ENCODE measurements at regions not wholly inside any gene's neighbourhood (a gene's known extent, or its start where the extent isn't known, plus 50 kb on each side); places are given as distances from the start of the nearest gene placed in this dataset.
"Not testable (repeated sequence)": the region's sequence is repeated elsewhere in the genome, so short reads cannot be mapped to it uniquely, and the experiment has no call there.

DNA sequence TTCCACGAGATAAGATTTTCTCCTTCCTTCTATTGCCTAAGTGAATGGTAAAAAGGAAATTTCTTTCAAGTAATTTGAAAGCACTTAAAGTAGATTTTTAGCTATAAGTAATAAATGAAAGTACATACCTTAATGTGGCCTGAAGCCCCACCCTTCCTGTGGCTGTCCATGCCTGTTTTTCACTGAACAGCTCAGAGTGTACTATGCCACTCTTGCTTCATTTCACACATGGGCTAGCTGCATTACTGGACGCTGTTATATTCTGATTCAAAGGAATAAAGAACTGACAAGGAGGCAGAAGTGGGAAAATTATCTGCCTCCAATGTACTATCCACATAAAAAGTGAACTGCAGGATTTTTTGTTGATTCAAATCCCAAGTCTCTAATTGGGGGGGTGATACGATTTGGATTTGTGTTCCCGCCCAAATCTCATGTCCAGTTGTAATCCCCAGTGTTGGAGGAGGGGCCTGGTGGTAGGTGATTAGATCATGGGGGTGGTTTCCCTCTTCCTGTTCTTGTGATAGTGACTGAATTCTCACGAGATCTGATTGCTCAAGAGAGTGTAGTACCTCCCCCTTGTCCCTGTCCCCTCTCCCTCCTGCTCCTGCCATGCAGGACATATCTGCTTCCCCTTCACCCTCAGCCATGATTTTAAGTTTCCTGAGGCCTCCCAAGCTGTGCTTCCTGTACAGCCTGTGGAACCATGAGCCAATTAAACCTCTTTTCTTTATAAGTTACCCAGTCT lies 154.7 kb upstream of the SGCG start:
- no peaks in the 10 kb centered on the region for H3K36me3 ChIP-seq (ENCODE audit: control insufficient read depth, insufficient read depth, low read length)
- POLR2A ChIA-PET: no interaction called here
- DNase-seq (ENCODE audit: low read depth): no peak
- CTCF ChIA-PET: interaction anchor here (0.6 kb wide), 1 partner anchor 41 kb away, joined by 4 read pairs; no protein-coding TSS in a partner anchor
- TF ChIP-seq CTCF (IDR thresholded peaks at IDR 0.05; ENCODE audit: insufficient read depth, low read depth, low read length): no peak
- no peak overlapping the region for H3K4me3 ChIP-seq (ENCODE audit: low read depth, low read length)
- no peaks in the 10 kb centered on the region for H3K27me3 ChIP-seq (ENCODE audit: control insufficient read depth, insufficient read depth, low read length)

- CTCF ChIA-PET: no interaction called here
Measured at GRCh38 chr13:23039266-23039935, 141.4 kb upstream of the SGCG start.

DNA sequence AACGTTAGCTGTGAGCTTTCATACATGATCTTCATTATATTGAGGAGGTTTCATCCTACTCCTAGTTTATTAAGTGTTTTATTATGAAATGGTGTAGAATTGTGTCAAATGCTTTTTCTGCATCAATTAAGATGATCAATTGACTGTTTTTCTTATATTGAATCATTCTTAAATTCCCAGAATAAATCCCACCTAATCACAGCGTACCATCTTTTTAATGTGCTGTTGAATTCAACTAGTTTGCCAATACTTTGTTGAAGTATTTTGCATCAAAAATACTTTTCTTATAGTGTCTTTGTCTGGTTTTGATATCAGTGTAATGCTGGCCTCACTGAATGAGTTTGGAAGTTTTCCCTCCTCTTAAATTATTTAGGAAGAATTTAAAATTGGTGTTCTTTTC lies 138.6 kb upstream of the SGCG start:
- Histone ChIP-seq H3K4me3 (ENCODE audit: low read depth, low read length) (no peak overlapping the region), H3K36me3 (ENCODE audit: control insufficient read depth, insufficient read depth, low read length) (no peaks in the 10 kb centered on the region), H3K27me3 (ENCODE audit: control insufficient read depth, insufficient read depth, low read length) (no peaks in the 10 kb centered on the region)
- ChIA-PET CTCF (no interaction called here), POLR2A (no interaction called here)
- no peak for DNase-seq (ENCODE audit: low read depth)
- TF ChIP-seq CTCF (IDR thresholded peaks at IDR 0.05; ENCODE audit: insufficient read depth, low read depth, low read length): no peak

More at GRCh38 chr13:23039266-23039935, 141.4 kb upstream of the SGCG start:
- no peak for TF ChIP-seq CTCF (IDR thresholded peaks at IDR 0.05; ENCODE audit: insufficient read depth, low read depth, low read length)
- no peak overlapping the region for H3K4me3 ChIP-seq (ENCODE audit: low read depth, low read length)
- POLR2A ChIA-PET: no interaction called here
- H3K27me3 ChIP-seq (ENCODE audit: control insufficient read depth, insufficient read depth, low read length): no peaks in the 10 kb centered on the region
- no peak for DNase-seq (ENCODE audit: low read depth)
- H3K36me3 ChIP-seq (ENCODE audit: control insufficient read depth, insufficient read depth, low read length): no peaks in the 10 kb centered on the region

DNA sequence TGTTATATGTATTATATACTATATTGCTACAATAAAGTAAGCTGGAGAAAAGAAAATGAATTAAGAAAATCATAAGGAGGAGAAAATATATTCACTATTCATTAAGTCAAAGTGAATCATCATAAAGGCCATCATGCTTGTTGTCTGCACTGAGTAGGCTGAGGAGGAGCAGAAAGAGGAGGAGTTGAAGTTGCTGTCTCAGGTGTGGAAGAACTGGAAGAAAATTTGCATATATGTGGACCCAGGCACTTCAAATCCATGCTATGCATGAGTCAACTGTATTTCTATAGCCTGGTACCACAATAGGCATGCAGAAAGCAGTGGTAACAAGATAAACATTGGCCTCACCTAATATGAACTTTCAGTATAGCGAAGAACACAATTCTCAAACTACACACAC lies 135.9 kb upstream of the SGCG start:
- no peak for TF ChIP-seq CTCF (IDR thresholded peaks at IDR 0.05; ENCODE audit: insufficient read depth, low read depth, low read length)
- no peaks in the 10 kb centered on the region for H3K36me3 ChIP-seq (ENCODE audit: control insufficient read depth, insufficient read depth, low read length)
- ChIA-PET POLR2A (no interaction called here), CTCF (no interaction called here)
- no peak for DNase-seq (ENCODE audit: low read depth)
- no peak overlapping the region for H3K4me3 ChIP-seq (ENCODE audit: low read depth, low read length)
- H3K27me3 ChIP-seq (ENCODE audit: control insufficient read depth, insufficient read depth, low read length): no peaks in the 10 kb centered on the region

GRCh38 chr13:23050126-23050525 lies 130.7 kb upstream of the SGCG start:
- DNase-seq (ENCODE audit: low read depth): no peak
- ChIA-PET POLR2A (no interaction called here), CTCF (no interaction called here)
- H3K4me3 ChIP-seq (ENCODE audit: low read depth, low read length): no peak overlapping the region
- no peak for TF ChIP-seq CTCF (IDR thresholded peaks at IDR 0.05; ENCODE audit: insufficient read depth, low read depth, low read length)
- H3K27me3 ChIP-seq (ENCODE audit: control insufficient read depth, insufficient read depth, low read length): no peaks in the 10 kb centered on the region
- no peaks in the 10 kb centered on the region for H3K36me3 ChIP-seq (ENCODE audit: control insufficient read depth, insufficient read depth, low read length)

DNA sequence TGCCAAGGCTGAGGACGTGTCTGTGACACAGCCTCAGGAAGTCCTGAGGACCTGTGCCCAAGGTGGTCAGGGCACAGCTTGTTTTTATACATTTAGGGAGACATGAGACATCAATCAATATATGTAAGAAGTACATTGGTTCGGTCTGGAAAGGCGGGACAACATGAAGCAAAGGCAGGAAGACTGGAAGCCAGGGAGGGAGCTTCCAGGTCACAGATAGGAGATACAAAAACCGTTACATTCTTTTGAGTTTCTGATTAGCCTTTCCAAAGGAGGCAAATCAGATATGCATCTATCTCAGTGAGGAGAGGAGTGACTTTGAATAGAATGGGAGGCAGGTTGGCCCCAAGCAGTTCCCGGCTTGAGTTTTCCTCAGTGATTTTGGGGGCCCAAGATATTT lies 127.1 kb upstream of the SGCG start:
- H3K36me3 ChIP-seq (ENCODE audit: control insufficient read depth, insufficient read depth, low read length); POLR2A ChIA-PET; H3K4me3 ChIP-seq (ENCODE audit: low read depth, low read length); H3K27me3 ChIP-seq (ENCODE audit: control insufficient read depth, insufficient read depth, low read length); DNase-seq (ENCODE audit: low read depth): not testable (repeated sequence)
- CTCF ChIA-PET: interaction anchor here (0.7 kb wide), 1 partner anchor 114 kb away, joined by 3 read pairs; no protein-coding TSS in a partner anchor

All from BJ (cell line).